GM20431 (cell line): ENCODE measurements at regions not wholly inside any gene's neighbourhood (a gene's known extent, or its start where the extent isn't known, plus 50 kb on each side); places are given as distances from the start of the nearest gene placed in this dataset.

ENCODE experiments used
- in situ Hi-C: fragments of 300-500 bp; cut with MseI, MboI; formaldehyde crosslinking; loops from one replicate; pipeline ENCODE4 v1.15.0; 2020; ENCODE audit warnings: low sequenced_read_pairs; ENCODE audit not compliant: unreplicated experiment

- in situ Hi-C loops: no loop called here
These were observed 194.0 kb downstream of the MBD2 start for GRCh38 chr18:54030434-54030833.

GRCh38 chr18:54023471-54023870 is 201.0 kb downstream of the MBD2 start:
- in situ Hi-C loops: loop anchor here (25.0 kb wide), 1 partner anchor 89 kb away; no protein-coding TSS in a partner anchor

GRCh38 chr18:54020966-54021365 is 203.5 kb downstream of the MBD2 start:
- in situ Hi-C loops: loop anchor here (25.0 kb wide), 1 partner anchor 91 kb away; no protein-coding TSS in a partner anchor

GRCh38 chr18:54020156-54020745 is 204.2 kb downstream of the MBD2 start:
- in situ Hi-C loops: loop anchor here (25.0 kb wide), 1 partner anchor 92 kb away; no protein-coding TSS in a partner anchor

GRCh38 chr18:54019641-54020040 is 204.8 kb downstream of the MBD2 start:
- in situ Hi-C loops: loop anchor here (25.0 kb wide), 1 partner anchor 93 kb away; no protein-coding TSS in a partner anchor

GRCh38 chr18:54013452-54013851 is 211.0 kb downstream of the MBD2 start:
- in situ Hi-C loops: loop anchor here (25.0 kb wide), 1 partner anchor 99 kb away; no protein-coding TSS in a partner anchor

- in situ Hi-C loops: loop anchor here (25.0 kb wide), 1 partner anchor 107 kb away; no protein-coding TSS in a partner anchor
These were observed 219.6 kb downstream of the MBD2 start for GRCh38 chr18:54004828-54005227.

GRCh38 chr18:54003195-54003594 is 221.3 kb downstream of the MBD2 start:
- in situ Hi-C loops: loop anchor here (25.0 kb wide), 1 partner anchor 109 kb away; no protein-coding TSS in a partner anchor

- in situ Hi-C loops: no loop called here
These were observed 227.4 kb downstream of the MBD2 start for GRCh38 chr18:53997064-53997463.

- in situ Hi-C loops: no loop called here
These were observed 230.5 kb downstream of the MBD2 start for GRCh38 chr18:53994016-53994415.

GRCh38 chr18:53991805-53992204 is 232.7 kb downstream of the MBD2 start:
- in situ Hi-C loops: no loop called here

GRCh38 chr18:53991202-53991601 is 233.3 kb downstream of the MBD2 start:
- in situ Hi-C loops: no loop called here

- in situ Hi-C loops: no loop called here
These were observed 234.0 kb downstream of the MBD2 start for GRCh38 chr18:53990485-53990884.

- in situ Hi-C loops: no loop called here
These were observed 240.4 kb downstream of the MBD2 start for GRCh38 chr18:53984021-53984420.

- in situ Hi-C loops: no loop called here
These were observed 253.1 kb downstream of the MBD2 start for GRCh38 chr18:53971331-53971730.

- in situ Hi-C loops: no loop called here
These were observed 271.8 kb downstream of the MBD2 start for GRCh38 chr18:53952700-53953099.

- in situ Hi-C loops: no loop called here
These were observed 273.9 kb downstream of the MBD2 start for GRCh38 chr18:53950545-53950944.

GRCh38 chr18:53948991-53949390 is 275.5 kb downstream of the MBD2 start:
- in situ Hi-C loops: no loop called here

GRCh38 chr18:53947092-53947640 is 277.3 kb downstream of the MBD2 start:
- in situ Hi-C loops: no loop called here

GRCh38 chr18:53946594-53946993 is 277.9 kb downstream of the MBD2 start:
- in situ Hi-C loops: no loop called here

GRCh38 chr18:53944721-53945120 is 279.7 kb downstream of the MBD2 start:
- in situ Hi-C loops: no loop called here
